DOHH2 (cell line): ENCODE measurements at regions not wholly inside any gene's neighbourhood (a gene's known extent, or its start where the extent isn't known, plus 50 kb on each side); places are given as distances from the start of the nearest gene placed in this dataset.

Experiments used
- H3F3A ChIP-seq: fragments of 200-600 bp; sonication (generic), shearing (Covaris generic); 2 replicates; pipeline ENCODE4 v1.6.0; 2016; ENCODE audit warnings: antibody characterized with exemption, mild to moderate bottlenecking; ENCODE audit not compliant: control insufficient read depth, insufficient read depth
- H3K27ac ChIP-seq: fragments of 200-600 bp; sonication (generic); 2 replicates; pipeline ENCODE4 v1.5.1; 2014; ENCODE audit warnings: low read depth, mild to moderate bottlenecking, low read length, moderate library complexity
- H3K27me3 ChIP-seq: fragments of 200-600 bp; sonication (generic); 2 replicates; pipeline ENCODE4 v1.6.1; 2014; ENCODE audit warnings: mild to moderate bottlenecking, low read length, mixed read lengths; ENCODE audit not compliant: control insufficient read depth
- H3K36me3 ChIP-seq: fragments of 200-600 bp; sonication (generic); 2 replicates; pipeline ENCODE4 v1.6.1; 2014; ENCODE audit warnings: mild to moderate bottlenecking, low read length, moderate library complexity, mixed read lengths; ENCODE audit not compliant: control insufficient read depth
- H3K4me1 ChIP-seq: fragments of 200-600 bp; sonication (generic); 2 replicates; pipeline ENCODE4 v1.6.1; 2014; ENCODE audit warnings: mild to moderate bottlenecking, low read length, mixed read lengths; ENCODE audit not compliant: control insufficient read depth
- H3K4me2 ChIP-seq: fragments of 200-600 bp; sonication (generic); 2 replicates; pipeline ENCODE4 v1.6.0; 2014; ENCODE audit warnings: mild to moderate bottlenecking, low read length, moderate library complexity
- H3K4me3 ChIP-seq: fragments of 200-600 bp; sonication (generic); 2 replicates; pipeline ENCODE4 v1.5.1; 2014; ENCODE audit warnings: mild to moderate bottlenecking, low read length, mixed read lengths
- H3K79me2 ChIP-seq: fragments of 200-600 bp; sonication (generic); 2 replicates; pipeline ENCODE4 v1.6.1; 2014; ENCODE audit warnings: mild to moderate bottlenecking, low read length, mixed read lengths; ENCODE audit not compliant: control insufficient read depth
- H3K9me2 ChIP-seq: fragments of 200-600 bp; sonication (generic); replicated peaks from 2 replicates; pipeline ENCODE4 v1.6.1; 2014; ENCODE audit warnings: mild to moderate bottlenecking, low read length, mixed read lengths; ENCODE audit not compliant: control insufficient read depth
- H3K9me3 ChIP-seq: fragments of 200-600 bp; sonication (generic); 2 replicates; pipeline ENCODE4 v1.6.1; 2014; ENCODE audit warnings: antibody characterized with exemption, low read length, mixed read lengths; ENCODE audit not compliant: control insufficient read depth, insufficient read depth
- H4K20me1 ChIP-seq: fragments of 200-600 bp; sonication (generic); 2 replicates; pipeline ENCODE4 v1.6.0; 2014; ENCODE audit warnings: low read depth, mild to moderate bottlenecking, antibody characterized with exemption, low read length, moderate library complexity; ENCODE audit not compliant: control insufficient read depth, insufficient read depth
- CTCF ChIP-seq: fragments of 200-600 bp; sonication (generic); IDR thresholded peaks from one replicate; pipeline ENCODE4 v1.5.1; 2014; ENCODE audit warnings: antibody characterized with exemption, mild to moderate bottlenecking, low read depth, low read length; ENCODE audit not compliant: poor library complexity, severe bottlenecking
- EZH2phosphoT487 ChIP-seq: fragments of 200-600 bp; sonication (generic); IDR thresholded peaks from 2 replicates; pipeline ENCODE4 v1.6.1; 2017; ENCODE audit warnings: borderline replicate concordance, mild to moderate bottlenecking, antibody characterized with exemption, low read length, moderate library complexity, mixed read lengths

- Histone ChIP-seq H3K27me3 (peaks cover 46% of the 10 kb centered on the region), H3K36me3 (no peaks in the 10 kb centered on the region), H3K9me2 (no peaks in the 10 kb centered on the region), H3K4me3 (no peak overlapping the region), H3F3A (no peaks in the 10 kb centered on the region), H3K27ac (no peak overlapping the region), H3K79me2 (no peaks in the 10 kb centered on the region), H3K9me3 (no peaks in the 10 kb centered on the region), H3K4me2 (no peak overlapping the region), H3K4me1 (no peaks in the 10 kb centered on the region), H4K20me1 (no peaks in the 10 kb centered on the region)
- TF ChIP-seq CTCF (no peak), EZH2phosphoT487 (no peak)
These were observed 85.5 kb downstream of the PALM2AKAP2 start for GRCh38 chr9:109865521-109865920.

- Histone ChIP-seq H3K9me2 (no peaks in the 10 kb centered on the region), H3K9me3 (no peaks in the 10 kb centered on the region), H3F3A (no peaks in the 10 kb centered on the region), H4K20me1 (no peaks in the 10 kb centered on the region), H3K27ac (no peak overlapping the region), H3K4me2 (no peak overlapping the region), H3K4me1 (no peaks in the 10 kb centered on the region), H3K27me3 (peaks cover 41% of the 10 kb centered on the region), H3K36me3 (no peaks in the 10 kb centered on the region), H3K79me2 (no peaks in the 10 kb centered on the region), H3K4me3 (no peak overlapping the region)
- no peak for TF ChIP-seq EZH2phosphoT487
- no peak for TF ChIP-seq CTCF
These were observed 88.2 kb downstream of the PALM2AKAP2 start for GRCh38 chr9:109868207-109868606.

GRCh38 chr9:109868722-109869121 lies 88.7 kb downstream of the PALM2AKAP2 start:
- TF ChIP-seq EZH2phosphoT487: no peak
- TF ChIP-seq CTCF: no peak
- Histone ChIP-seq H3F3A (no peaks in the 10 kb centered on the region), H4K20me1 (no peaks in the 10 kb centered on the region), H3K4me1 (no peaks in the 10 kb centered on the region), H3K4me3 (no peak overlapping the region), H3K9me2 (no peaks in the 10 kb centered on the region), H3K79me2 (no peaks in the 10 kb centered on the region), H3K36me3 (no peaks in the 10 kb centered on the region), H3K27ac (no peak overlapping the region), H3K9me3 (no peaks in the 10 kb centered on the region), H3K27me3 (peaks cover 37% of the 10 kb centered on the region), H3K4me2 (no peak overlapping the region)

- TF ChIP-seq CTCF: no peak
- no peak for TF ChIP-seq EZH2phosphoT487
- Histone ChIP-seq H3K36me3 (no peaks in the 10 kb centered on the region), H3K27me3 (peaks cover 44% of the 10 kb centered on the region), H3K4me3 (no peak overlapping the region), H4K20me1 (no peaks in the 10 kb centered on the region), H3K79me2 (no peaks in the 10 kb centered on the region), H3F3A (no peaks in the 10 kb centered on the region), H3K27ac (no peak overlapping the region), H3K9me2 (no peaks in the 10 kb centered on the region), H3K4me1 (no peaks in the 10 kb centered on the region), H3K9me3 (no peaks in the 10 kb centered on the region), H3K4me2 (no peak overlapping the region)
These were observed 90.4 kb downstream of the PALM2AKAP2 start for GRCh38 chr9:109870365-109870764.
